Thyroid gland (tissue), 4 donors: ENCODE measurements at regions not wholly inside any gene's neighbourhood (a gene's known extent, or its start where the extent isn't known, plus 50 kb on each side); places are given as distances from the start of the nearest gene placed in this dataset.

Experiments used
- POLR2A ChIP-seq, 2 donors: fragments of 450-650 bp; IDR thresholded peaks; one replicate each; pipeline ENCODE4 v1.6.1; 2017; ENCODE audit warnings: antibody characterized with exemption in 2 of 2, mild to moderate bottlenecking in 2 of 2, moderate library complexity in 1 of 2
- TF ChIP-seq, protein P1 (sequence below), 6 experiments: fragments of 200-600 bp in 3 of 6; fragments of 450-650 bp in 3 of 6; sonication (generic) in 3 of 6; IDR thresholded peaks; one replicate each; pipeline ENCODE4 v1.5.1; 2016 to 2019; ENCODE audit warnings: antibody characterized with exemption in 6 of 6, mild to moderate bottlenecking in 2 of 6, inconsistent platforms in 1 of 6, moderate library complexity in 1 of 6

- TF ChIP-seq, protein P1, sequence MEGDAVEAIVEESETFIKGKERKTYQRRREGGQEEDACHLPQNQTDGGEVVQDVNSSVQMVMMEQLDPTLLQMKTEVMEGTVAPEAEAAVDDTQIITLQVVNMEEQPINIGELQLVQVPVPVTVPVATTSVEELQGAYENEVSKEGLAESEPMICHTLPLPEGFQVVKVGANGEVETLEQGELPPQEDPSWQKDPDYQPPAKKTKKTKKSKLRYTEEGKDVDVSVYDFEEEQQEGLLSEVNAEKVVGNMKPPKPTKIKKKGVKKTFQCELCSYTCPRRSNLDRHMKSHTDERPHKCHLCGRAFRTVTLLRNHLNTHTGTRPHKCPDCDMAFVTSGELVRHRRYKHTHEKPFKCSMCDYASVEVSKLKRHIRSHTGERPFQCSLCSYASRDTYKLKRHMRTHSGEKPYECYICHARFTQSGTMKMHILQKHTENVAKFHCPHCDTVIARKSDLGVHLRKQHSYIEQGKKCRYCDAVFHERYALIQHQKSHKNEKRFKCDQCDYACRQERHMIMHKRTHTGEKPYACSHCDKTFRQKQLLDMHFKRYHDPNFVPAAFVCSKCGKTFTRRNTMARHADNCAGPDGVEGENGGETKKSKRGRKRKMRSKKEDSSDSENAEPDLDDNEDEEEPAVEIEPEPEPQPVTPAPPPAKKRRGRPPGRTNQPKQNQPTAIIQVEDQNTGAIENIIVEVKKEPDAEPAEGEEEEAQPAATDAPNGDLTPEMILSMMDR (IDR thresholded peaks at IDR 0.05), result no peak
- no peak for TF ChIP-seq POLR2A (IDR thresholded peaks at IDR 0.05)
Measured at GRCh38 chr1:104953555-104953954, 1203.9 kb downstream of the AMY1C start.
